HG02588 (cell line): ENCODE measurements at regions not wholly inside any gene's neighbourhood (a gene's known extent, or its start where the extent isn't known, plus 50 kb on each side); places are given as distances from the start of the nearest gene placed in this dataset.
A peak's percentile ranks its signal among the peaks of the same experiment; 100 is the strongest.

Experiments used
- ATAC-seq: cut with Tn5 transposase; IDR thresholded peaks from one replicate; pipeline ENCODE4 v1.9.1; 2021; ENCODE audit warnings: mild to moderate bottlenecking, moderate library complexity; ENCODE audit not compliant: unreplicated experiment

DNA sequence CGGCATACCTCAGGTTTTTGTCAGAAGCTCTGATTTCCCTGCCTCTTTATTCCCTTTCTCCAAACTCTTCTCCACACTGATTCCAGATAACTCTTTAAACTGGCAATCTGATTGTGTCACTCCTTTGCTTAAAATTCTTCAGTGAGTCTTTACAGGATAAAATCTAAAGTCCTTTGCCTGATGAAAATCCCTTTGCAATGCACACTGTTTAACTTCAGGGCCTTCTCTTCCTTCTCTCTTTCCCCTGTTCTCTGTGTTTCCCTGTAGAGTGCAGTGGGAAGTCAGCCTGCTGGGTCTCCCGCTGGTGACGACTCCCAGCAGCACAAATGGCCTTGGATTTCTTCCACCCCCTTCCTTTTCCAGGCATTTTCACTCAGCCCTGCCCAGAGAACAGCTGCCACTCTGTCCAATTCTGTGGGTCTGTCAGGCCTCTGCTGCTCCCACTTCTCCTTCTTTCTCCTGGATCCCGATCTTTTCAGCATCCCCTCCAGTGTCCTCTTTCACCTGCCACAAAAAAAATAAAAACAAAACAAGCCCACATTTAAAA lies 189.9 kb upstream of the NWD2 start:
- ATAC-seq, result no peak

DNA sequence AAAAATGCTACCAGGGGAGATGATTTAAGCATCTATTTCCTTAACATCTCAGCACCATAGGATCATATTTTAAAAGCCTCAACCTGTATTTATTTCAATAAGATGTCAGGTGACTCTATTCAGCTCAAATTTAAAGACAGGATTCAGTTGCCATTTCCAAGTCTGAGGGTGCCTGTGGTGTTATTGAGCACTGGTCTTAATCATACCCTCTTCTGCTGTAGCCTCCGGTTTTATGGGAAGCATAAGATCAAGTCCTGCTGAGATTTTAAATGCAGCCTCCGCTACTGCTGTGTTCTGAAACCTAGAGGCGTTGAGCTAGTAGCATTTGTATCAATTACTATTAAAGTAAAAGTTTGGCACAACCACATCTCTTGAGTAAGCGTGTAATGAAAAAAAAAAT lies 185.7 kb upstream of the NWD2 start:
- no peak for ATAC-seq

DNA sequence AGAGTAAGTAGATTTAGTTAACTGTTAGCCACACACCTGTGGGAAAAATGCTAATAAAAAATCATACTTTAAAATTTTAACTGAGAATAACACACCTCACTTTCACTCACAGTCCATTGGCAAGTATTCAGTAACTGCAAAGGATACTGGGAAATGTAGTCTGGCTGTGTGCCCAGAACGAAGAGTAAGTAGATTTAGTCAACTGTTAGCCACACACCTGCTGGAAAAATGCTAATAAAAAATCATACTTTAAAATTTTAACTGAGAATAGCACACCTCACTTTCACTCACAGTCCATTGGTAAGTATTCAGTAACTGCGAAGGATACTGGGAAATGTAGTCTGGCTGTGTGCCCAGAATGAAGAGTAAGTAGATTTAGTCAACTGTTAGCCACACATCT lies 178.4 kb upstream of the NWD2 start:
- no peak for ATAC-seq

DNA sequence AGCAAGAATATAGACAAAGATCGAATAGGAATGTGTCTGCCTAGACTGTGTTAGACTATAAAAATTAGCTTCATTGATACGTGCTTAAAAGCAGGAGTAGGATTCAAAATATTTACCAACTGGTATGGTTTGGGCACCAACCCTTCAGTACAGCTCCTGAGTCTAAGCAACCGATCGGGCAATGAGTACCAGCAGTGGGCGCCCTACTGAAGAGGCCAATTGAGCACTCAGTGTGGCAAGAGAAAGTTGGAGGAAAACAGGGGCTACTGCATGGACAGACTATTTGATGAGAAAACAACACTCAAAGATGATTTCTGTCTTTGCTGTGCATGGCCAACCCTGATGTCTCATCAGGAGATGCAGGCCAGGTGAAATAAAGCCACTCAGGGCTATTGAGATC lies 176.0 kb upstream of the NWD2 start:
- no peak for ATAC-seq

DNA sequence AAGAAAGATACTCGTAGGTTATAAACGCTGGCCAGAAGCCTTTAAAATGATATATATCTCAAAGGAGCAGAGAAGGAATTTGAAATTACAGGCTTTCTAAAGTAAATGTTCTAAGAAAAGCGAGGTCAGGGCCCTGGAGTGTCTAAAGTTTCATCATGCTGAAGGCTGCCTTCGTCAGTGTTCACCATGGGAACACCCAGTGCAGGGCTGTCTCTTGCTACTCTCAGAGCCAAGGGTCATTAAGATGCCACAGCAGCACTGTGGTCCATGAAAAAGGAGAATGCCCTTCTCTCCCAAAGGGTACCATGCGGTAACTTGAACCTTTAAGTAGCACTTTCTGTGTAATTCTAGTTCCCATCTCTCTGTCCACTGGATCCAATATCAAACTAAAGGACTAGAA lies 174.5 kb upstream of the NWD2 start:
- ATAC-seq, result no peak

DNA sequence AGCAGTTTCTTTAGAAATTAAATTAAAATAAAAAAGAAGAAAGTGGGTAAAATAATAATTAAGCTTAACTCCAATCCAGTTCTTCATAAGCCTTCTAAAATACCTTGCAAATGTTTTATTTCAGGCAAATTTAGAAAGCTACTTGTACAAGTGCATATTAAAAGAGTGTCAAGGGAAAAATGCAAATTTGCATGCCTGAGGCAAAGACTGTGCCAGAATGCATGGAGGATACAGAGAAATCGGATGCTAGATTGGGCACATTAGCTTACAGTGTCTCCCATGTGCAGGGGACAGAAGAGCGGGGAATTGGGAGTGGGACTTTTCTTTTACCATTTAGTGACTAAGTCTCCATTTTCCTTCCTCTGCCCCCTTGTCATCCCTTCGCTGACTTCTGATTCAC lies 173.0 kb upstream of the NWD2 start:
- no peak for ATAC-seq

DNA sequence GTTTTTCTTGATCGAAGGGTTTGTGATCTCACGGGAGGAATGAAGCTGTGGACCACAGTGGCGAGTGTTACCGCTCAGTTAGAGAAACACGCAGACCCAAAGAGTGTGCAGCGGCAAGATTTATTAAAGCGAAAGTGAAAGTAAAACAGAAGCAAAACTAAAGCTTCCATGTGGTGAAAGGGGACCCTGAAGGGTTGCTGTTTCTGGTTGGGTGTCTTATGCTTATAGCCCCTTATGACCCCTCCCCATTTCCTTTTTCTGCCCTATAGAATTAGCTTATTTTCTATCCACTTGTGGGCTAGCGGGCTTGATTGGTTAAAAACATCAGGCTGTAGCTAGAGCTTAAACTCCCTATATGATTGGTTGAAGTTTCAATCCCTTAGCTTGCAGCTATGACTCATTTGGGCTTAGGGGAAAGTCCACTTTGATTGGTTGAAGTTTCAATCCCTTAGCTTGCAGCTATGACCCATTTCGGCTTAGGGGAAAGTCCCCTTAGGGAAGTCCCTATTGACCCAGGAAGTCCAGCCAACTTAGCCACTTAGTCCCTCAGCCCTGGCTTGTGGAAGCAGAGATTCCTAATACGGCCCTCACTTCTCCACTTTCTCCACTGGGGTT lies 171.2 kb upstream of the NWD2 start:
- no peak for ATAC-seq

DNA sequence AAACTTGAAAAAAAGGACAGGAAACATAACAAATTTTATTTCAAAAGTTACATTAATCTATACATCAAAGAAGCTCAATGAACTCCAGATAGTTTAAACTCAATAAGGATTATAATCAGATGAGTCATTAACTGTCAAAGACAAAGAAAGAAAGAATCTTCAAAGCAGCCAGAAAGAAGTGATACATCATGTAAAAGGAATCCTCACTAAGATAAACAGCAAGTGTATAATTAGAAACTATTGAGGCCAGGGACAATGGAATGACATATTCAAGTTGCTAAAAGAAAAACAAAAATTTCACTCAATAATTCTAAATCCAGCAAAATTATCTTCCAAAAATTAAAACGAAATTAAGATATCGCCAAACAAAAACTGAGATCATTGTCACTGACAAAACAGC lies 161.6 kb upstream of the NWD2 start:
- no peak for ATAC-seq

DNA sequence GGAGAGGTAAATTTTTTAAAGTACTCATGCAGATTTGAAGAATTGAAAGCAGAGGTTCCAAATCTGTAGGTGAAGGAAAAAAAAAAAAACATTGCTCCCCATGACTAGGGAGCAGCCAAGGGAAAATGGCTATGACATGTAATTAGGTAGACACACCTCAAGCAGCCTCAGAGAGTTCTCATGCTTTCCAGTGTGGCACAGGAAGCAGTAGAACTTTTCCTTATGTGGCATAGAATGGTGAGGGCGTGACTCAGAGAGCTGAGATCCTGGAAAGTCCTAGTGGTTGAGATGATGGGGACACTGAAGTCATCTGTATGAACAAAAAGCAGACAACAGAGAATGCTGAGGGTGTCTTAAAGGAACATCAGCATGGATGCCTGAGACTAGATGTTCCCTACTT lies 148.6 kb upstream of the NWD2 start:
- ATAC-seq, result no peak

DNA sequence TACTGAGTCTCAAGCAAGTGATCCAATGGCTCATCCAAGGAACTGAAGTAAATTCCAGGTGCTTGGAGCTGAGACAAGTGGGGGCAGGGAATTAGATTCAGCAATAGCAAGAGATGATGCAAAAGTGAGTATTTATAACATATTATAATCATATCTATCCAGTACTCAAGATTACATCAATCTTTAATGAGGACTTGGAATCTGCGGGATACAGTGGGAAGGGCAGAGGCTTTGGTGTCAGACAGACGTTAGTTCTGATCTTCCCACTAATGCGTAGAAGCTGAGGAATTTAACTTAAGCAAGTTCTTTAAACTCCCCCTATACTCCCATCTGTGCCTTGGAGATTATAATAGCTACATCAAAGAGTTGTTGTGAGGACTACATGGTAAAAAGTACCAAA lies 143.4 kb upstream of the NWD2 start:
- ATAC-seq, result no peak

DNA sequence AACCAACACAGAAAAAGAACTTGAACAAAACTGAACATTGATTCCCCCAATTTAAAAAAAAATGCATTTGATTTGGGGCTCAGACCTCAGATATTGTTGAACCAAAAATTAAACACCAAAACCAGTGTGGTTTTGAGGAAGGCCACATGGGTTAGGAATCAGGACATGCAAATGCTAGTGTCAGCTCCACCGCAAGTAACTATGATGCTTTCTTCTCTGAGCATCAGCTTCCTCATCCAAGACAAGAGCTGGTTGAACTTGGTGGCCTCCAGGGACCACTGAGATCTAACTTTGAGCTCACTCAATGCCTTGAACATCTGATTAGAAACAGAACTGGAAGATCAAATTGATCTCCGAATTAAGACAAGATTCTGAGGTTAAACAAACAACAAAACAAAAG lies 142.9 kb upstream of the NWD2 start:
- no peak for ATAC-seq

DNA sequence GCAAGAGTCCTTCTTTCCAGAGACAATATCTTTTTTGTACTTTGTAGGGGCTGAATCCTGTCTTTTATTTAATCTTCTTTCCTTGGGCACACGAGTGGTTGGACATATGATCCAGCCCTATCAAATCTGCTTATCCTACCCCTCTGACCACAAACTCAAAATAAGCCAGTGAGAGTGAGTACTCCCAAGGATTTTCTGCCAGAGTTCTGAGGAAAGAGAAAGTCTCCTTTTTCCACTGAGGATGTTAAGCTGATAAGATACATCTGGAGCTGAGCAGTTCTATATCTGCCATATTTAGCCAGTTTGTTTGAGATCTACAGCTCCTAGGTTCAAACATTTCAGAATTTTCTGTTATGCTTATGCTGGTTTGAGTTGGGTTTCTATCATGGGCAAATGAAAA lies 134.8 kb upstream of the NWD2 start:
- no peak for ATAC-seq

DNA sequence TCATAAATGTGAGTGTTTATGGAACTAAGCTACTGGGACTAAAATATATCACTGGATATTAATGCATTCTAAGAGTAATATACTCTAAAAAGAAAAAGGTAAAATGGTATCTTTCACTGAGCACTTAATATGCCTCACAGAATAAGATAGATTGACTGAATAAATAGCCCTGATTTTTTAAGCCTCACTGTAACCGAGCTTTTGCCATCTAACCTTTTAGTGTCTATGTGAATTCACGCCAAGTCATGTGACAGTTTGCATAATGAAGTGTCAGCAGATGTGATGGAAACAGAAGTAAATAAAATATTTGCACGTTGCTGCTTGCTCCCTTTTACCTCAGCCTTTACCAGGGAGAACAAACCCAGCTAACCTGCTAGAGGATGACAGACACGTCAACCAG lies 119.7 kb upstream of the NWD2 start:
- no peak for ATAC-seq

DNA sequence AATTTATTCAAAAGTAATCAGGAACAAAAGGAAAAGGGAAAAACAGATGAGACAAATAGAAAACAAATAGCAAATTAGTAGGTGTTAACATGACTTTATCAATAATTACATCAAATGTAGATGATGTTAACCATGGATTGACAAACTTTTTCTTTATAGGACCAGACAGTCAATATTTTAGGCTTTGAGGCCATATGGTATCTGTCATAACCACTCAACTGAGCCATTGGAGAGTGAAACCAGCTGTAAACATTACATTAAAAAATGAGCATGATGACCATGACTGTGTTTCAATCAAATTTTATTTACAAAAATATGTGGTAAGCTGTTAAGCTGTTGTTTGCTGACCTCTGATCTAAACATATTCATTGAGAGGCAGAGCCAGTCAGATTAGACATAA lies 118.5 kb upstream of the NWD2 start:
- no peak for ATAC-seq

DNA sequence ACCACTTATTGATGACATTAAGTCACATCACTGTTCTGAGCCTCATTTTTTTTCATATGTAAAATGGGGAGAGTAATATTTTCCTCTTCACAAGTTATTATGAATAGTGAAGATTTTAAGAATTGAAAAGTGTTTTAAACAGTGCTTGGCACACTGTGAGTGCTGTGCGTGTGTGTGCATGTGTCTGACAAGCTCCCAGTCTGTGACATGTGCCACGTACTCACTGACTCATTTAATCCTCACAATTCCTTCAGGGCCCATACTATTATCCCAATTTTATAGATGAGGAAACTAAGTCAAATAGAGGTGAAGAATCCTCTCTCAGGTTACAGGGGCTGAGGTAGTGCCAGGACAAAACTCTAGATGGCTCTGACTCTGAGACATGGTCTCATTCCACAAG lies 114.1 kb upstream of the NWD2 start:
- ATAC-seq, result no peak

DNA sequence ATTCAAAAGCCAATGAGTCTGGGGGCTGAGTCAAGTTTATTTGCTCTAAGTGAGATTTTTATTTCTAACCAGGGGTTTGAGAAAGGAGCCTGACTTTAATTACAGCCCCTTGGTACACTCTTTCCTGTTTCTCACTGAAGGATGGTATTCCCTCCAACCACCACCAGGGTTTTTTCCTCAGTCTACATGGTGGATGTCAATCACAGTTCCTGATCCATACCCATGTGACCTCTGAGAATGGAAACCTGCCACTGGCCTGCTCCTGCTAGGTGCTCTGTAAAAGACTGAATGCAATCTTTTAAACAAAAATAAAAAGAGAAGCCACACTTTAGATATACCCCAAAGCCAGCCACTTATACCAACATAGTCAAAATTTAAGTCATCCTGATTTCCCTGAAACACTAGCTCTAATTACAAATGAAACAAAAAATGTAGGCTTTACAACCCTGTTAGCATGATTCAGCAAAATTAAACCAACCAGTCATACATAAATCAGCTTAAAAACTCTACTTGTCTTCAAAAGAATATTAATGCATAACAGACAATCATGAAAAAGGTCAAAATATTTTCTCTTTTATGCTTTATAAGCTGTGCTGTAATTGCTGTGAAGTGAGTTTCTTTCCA lies 112.1 kb upstream of the NWD2 start:
- ATAC-seq, result no peak

DNA sequence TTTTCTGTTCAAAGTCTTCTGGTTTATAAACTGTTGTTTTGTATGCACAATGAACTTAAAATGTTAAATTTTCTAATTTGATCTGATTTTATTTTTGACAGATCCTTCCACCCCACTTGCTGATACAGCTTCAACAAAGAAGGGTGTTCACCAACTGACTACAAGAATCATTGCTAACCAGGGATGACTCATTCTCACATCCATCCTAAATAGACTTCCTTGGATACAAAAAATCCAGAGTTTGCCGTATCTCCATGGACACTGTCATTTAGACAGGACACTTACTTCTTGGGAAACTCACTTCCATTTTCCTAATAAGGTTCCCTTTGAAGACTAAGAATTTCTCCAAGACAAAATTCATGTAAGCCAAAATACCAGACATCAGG lies 111.6 kb upstream of the NWD2 start:
- no peak for ATAC-seq

DNA sequence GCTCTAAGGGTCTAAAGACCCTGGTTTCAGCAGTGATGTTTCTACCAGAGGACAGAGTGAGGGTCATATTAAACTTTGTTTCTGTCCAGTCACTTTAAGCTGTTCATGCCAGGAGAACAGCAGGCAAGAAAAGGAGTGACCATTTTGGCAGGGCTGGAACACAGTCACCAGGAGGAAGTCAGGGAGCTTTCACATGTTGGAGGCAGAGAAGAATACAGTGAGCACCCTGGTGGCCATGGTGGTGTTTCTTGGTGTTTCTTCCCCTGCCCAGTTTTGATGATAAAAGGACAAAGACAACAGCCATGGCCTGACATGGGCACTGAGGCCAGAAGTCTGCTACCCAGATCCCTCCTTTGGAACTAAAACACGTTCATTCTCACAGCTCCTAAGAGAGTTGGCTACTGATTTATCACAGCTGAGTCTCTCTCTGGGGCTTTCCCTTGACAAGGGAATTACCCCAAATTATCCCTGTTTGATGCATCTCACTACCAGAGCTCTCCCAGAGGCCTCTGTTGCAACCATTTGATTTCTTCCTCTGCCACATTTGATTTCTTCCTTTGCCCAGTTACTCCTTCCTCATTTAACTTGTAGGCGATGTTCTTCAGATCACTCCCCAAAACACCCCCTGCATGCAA lies 106.4 kb upstream of the NWD2 start:
- peak; percentile 86 for ATAC-seq

DNA sequence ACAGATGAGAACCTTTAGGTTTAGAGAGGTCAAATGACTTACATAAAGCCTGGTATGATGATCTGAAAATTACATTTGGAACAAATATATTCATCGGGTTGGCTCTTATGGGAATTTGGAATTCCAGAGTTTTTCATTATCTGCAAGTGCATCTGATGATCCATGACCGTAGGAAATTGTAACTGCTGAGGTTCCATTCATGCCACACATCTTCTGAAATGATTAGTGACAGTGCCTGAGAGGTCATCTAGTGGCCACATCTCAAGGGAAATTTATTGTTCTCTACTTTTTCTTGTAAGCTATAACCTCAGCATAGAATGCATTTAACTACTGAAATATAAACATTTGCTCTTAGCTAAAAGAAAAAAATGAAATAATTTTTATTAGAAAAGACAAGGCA lies 105.8 kb upstream of the NWD2 start:
- ATAC-seq, result peak; percentile 53

DNA sequence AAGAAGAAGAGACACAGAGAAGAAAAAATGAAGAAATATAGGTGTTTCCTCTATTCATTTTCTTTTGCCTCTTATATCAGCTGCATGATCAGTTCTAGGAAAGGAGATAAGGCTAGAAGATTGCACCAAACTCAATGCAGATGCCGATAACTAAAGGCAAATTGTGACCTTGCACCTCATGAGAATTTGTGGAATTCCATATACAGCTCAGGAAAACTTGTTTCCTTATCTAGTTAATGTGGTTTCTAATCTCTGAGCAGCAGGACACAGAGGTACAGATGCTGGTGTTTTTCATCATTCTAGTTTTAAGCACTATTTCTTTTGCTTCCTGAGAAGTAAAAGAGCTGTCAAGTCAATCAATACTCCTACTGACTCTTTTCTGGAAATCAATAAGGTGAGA lies 104.6 kb upstream of the NWD2 start:
- ATAC-seq, result no peak

DNA sequence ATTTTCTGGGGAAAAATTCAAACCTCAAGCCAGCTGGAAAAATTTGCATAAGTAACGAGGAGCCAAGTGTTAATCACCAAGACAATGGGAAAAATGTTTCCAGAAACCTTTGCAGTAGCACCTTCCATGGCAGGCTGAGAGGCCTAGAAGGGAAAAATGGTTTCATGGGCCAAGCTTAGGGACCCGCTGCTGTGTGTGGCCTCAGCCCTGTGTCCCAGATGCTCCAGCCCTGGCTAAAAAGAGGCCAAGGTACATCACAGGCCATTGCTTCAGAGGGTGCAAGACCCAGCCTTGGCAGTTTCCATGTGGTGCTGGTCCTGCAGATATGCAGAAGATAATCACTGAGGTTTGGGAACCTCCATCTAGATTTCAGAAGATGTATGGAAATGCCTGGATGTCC lies 98.3 kb upstream of the NWD2 start:
- no peak for ATAC-seq

DNA sequence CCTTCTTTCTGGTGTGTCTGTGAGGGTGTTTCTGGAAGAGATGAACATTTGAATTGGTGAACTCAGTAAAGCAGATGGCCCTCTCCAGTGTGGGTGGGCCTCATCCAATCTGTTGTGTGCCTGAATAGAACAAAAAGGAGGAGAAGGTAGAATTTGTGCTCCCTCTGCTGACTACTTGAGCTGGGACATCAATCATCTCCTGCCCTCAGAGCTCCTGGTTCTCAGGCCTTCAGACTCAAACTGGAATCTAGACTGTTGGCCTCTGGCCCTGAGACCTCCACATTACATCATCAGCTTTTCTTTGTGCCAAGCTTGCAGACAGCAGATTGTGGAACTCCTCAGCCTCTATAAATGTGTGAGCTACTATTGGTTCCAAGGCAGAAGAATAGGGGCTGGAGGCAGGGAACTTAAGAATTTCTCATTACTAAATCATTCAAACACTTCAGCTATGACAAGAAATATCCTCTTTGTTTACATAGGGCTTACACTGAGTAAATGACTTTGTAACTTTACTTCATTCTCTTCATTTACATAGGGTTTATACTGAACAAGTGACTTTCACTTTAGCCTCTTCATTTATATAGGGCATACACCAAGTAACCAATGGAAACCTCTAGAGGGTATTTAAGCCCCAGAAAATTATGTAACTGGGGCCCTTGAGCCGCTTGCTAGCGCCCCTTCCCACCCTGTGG lies 86.9 kb upstream of the NWD2 start:
- no peak for ATAC-seq
